GM13976 (cell line): ENCODE measurements at regions not wholly inside any gene's neighbourhood (a gene's known extent, or its start where the extent isn't known, plus 50 kb on each side); places are given as distances from the start of the nearest gene placed in this dataset.

Source experiments
- DNase-seq: peaks from one replicate; pipeline ENCODE4 v3.0.0; 2012; ENCODE audit warnings: low spot score
- CTCF ChIP-seq: IDR thresholded peaks from 2 replicates; pipeline ENCODE4 v1.5.1; 2012; ENCODE audit warnings: borderline replicate concordance, mild to moderate bottlenecking; ENCODE audit not compliant: insufficient read depth; ENCODE audit errors: extremely low read depth, missing control alignments, control extremely low read depth
- in situ Hi-C: fragments of 300-500 bp; cut with MboI; formaldehyde crosslinking; loops from one replicate; pipeline ENCODE4 v1.12.0; 2022; ENCODE audit warnings: low sequenced_read_pairs, mixed read lengths, inconsistent platforms; ENCODE audit not compliant: unreplicated experiment

DNA sequence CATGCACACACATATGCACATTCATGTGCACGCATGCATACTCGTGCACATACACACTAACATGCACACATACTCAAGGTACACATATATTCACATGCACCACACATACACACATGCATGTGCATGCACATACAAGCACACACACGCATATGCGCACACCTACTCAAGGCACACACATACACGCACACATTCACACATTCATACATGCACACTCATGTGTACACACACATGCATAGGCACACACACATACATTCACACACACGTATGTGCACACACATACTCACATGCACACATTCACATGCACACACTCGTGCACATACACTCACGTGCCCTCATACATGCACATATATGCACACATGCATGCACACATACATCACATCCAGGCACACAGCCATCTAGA lies 489.0 kb downstream of the MN1 start:
- in situ Hi-C loops = no loop called here
- DNase-seq = no peak
- no peak for TF ChIP-seq CTCF

DNA sequence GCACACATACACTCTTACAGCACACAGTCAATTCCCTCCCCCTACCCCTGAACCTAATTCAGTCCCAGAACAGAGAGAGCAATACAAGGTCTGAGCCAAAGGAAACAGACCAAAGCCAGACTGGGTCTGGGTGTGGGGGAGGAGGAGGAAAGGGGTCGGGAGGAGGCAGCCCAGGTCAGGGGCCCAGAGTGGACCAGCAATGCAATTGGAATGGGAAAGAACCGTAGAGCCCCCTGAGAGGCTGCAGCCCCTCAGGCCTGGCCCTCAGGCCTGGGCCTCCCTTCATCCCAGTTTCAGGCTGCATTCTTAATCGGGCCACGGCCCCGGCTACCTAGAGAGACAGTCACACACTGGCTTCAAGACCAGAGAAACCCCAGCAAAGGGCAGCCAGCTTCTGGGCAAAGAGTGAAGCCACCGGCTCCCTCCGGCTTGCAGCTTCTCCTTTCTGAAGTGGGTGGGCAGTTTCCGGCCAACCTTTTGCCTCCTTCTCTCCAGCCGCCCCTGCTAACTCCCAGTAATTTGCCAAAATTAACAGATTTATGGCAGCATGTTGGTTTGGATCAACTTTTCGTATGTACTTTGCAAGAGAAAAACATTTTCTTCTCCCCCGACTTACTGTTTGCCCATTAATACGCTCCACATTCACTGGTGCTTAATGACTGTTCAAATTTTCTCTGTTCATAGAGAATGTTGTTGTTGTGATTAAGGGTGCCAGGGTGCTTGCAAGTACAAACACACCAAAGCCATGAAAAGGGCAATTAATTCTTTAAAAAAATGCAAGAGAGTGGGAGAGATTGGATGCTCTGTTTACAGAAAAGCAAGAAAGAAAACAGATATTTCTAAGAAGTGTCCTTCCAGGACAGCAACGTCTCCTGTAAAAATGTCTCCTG lies 488.3 kb downstream of the MN1 start:
- in situ Hi-C loops = no loop called here

GRCh38 chr22:27314276-27314807 lies 487.2 kb downstream of the MN1 start:
- no peak for DNase-seq
- in situ Hi-C loops = no loop called here
- no peak for TF ChIP-seq CTCF

More for the DNA sequence above, 488.3 kb downstream of the MN1 start:
- DNase-seq = no peak
- no peak for TF ChIP-seq CTCF

DNA sequence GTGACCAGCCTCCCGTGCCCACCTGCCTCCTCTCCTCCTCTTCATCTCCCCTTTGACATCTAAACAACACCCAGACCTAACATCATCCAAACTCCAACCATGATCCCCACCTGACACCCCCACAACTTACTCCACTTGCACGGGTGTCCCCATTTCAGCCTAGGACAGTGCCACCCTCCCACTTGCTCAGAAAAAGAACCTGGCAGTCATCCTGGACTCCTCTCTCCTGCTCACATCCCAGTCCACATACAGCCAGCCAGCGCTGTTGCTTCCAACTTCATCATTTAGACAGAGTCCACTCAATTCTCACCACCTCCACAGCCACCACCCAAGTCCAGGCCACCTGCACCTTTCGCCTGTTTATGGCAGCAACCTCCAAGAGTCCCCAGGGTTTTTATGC lies 485.7 kb downstream of the MN1 start:
- in situ Hi-C loops = no loop called here
- DNase-seq = no peak
- no peak for TF ChIP-seq CTCF

DNA sequence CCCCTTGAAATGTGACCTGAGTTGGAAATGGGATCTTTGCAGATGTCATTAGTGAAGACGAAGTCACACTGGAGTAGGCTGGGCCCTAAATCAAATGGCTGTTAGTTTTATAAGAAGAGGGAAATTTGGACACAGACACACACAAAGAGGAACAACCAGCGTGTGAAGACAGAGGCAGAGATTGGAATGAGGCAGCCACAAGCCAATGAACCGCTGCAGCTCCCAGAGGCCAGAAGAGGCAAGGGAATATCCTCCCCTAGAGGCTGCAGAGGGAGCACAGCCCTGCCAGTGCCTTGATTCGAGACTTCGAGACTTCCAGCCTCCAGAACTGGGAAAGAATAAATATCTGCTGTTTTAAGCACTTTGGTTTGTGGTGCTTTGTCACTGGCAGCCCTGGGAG lies 484.5 kb downstream of the MN1 start:
- no peak for TF ChIP-seq CTCF
- in situ Hi-C loops = no loop called here
- no peak for DNase-seq

- no peak for DNase-seq
- in situ Hi-C loops = no loop called here
- no peak for TF ChIP-seq CTCF
These were observed 483.6 kb downstream of the MN1 start for GRCh38 chr22:27317971-27318428.
